Fibroblast of lung (primary cell): ENCODE measurements at regions not wholly inside any gene's neighbourhood (a gene's known extent, or its start where the extent isn't known, plus 50 kb on each side); places are given as distances from the start of the nearest gene placed in this dataset.
A peak's percentile ranks its signal among the peaks of the same experiment; 100 is the strongest.

ENCODE experiments used
- DNase-seq, 2 donors: peaks; one replicate each; pipeline versions ENCODE4 v3.0.0 to v3.0.0-alpha.2; 2010; ENCODE audit warnings: low read depth in 2 of 2
- H2AFZ ChIP-seq: 2 replicates; pipeline ENCODE4 v1.5.1; 2012; ENCODE audit warnings: low read length, control low read depth, inconsistent platforms
- H3K27ac ChIP-seq: 2 replicates; pipeline ENCODE4 v1.5.1; 2011; ENCODE audit warnings: low read length, control low read depth; ENCODE audit not compliant: insufficient read depth
- H3K27me3 ChIP-seq: 2 replicates; pipeline ENCODE4 v1.5.1; 2011; ENCODE audit warnings: mild to moderate bottlenecking, low read length; ENCODE audit not compliant: control insufficient read depth, insufficient read depth
- H3K36me3 ChIP-seq: 2 replicates; pipeline ENCODE4 v1.5.1; 2011; ENCODE audit warnings: low read length; ENCODE audit not compliant: control insufficient read depth, insufficient read depth
- H3K4me1 ChIP-seq: 2 replicates; pipeline ENCODE4 v1.5.1; 2011; ENCODE audit warnings: low read length; ENCODE audit not compliant: control insufficient read depth, insufficient read depth; ENCODE audit errors: extremely low read depth
- H3K4me2 ChIP-seq: 2 replicates; pipeline ENCODE4 v1.5.1; 2011; ENCODE audit warnings: low read length, control low read depth; ENCODE audit not compliant: insufficient read depth; ENCODE audit errors: extremely low read depth
- H3K4me3 ChIP-seq, 4 experiments: fragments of 200-600 bp in 1 of 4; sonication (generic) in 1 of 4; replicated peaks in 1 of 4; 2 replicates each; pipeline ENCODE4 v1.5.1; 2011 to 2016; ENCODE audit warnings: low read length in 4 of 4, low read depth in 3 of 4, mild to moderate bottlenecking in 3 of 4, control low read depth in 2 of 4, inconsistent platforms in 1 of 4, mixed read lengths in 1 of 4; ENCODE audit not compliant: insufficient read depth in 1 of 4; ENCODE audit errors: control extremely low read depth in 1 of 4
- H3K79me2 ChIP-seq: 2 replicates; pipeline ENCODE4 v1.5.1; 2012; ENCODE audit warnings: mild to moderate bottlenecking, low read length, inconsistent platforms; ENCODE audit not compliant: control insufficient read depth, insufficient read depth
- H3K9ac ChIP-seq: 2 replicates; pipeline ENCODE4 v1.5.1; 2011; ENCODE audit warnings: mild to moderate bottlenecking, low read length, control low read depth; ENCODE audit not compliant: insufficient read depth
- H3K9me3 ChIP-seq: 2 replicates; pipeline ENCODE4 v1.5.1; 2012; ENCODE audit warnings: low read depth, low read length; ENCODE audit not compliant: control insufficient read depth, insufficient read depth
- H4K20me1 ChIP-seq: 2 replicates; pipeline ENCODE4 v1.5.1; 2011; ENCODE audit warnings: low read length; ENCODE audit not compliant: control insufficient read depth, insufficient read depth; ENCODE audit errors: extremely low read depth
- CTCF ChIP-seq, 2 donors: IDR thresholded peaks in 1 of 2; conservative IDR thresholded peaks in 1 of 2; 1 replicate in 1 of 2; 2 replicates in 1 of 2; pipeline ENCODE4 v1.5.1; 2011 to 2012; ENCODE audit warnings: low read length in 2 of 2, control low read depth in 1 of 2, inconsistent platforms in 1 of 2, low read depth in 1 of 2, mild to moderate bottlenecking in 1 of 2
- EZH2 ChIP-seq: IDR thresholded peaks from 2 replicates; pipeline ENCODE4 v1.5.1; 2012; ENCODE audit warnings: low read length, control low read depth, mild to moderate bottlenecking; ENCODE audit errors: missing control alignments

GRCh38 chr12:124720004-124720680 is 143.5 kb downstream of the SCARB1 start:
- H3K4me3 ChIP-seq: no peak overlapping the region
- H3K27ac ChIP-seq: no peak overlapping the region
- H3K4me1 ChIP-seq: no peaks in the 10 kb centered on the region
- no peak overlapping the region for H3K9ac ChIP-seq
- no peaks in the 10 kb centered on the region for H3K9me3 ChIP-seq
- no peak overlapping the region for H3K4me2 ChIP-seq
- no peak overlapping the region for H2AFZ ChIP-seq
- H3K79me2 ChIP-seq: no peaks in the 10 kb centered on the region
- no peaks in the 10 kb centered on the region for H4K20me1 ChIP-seq
- no peaks in the 10 kb centered on the region for H3K36me3 ChIP-seq
- no peak for TF ChIP-seq EZH2
- TF ChIP-seq CTCF (conservative IDR thresholded peaks at IDR 0.05 in 1 of 2, IDR thresholded peaks at IDR 0.05 in 1 of 2; ENCODE audit: low read depth in 1 of 2, low read length in 2 of 2): peak in 1 of 2 donors; percentile 45
- peaks cover 4% of the 10 kb centered on the region for H3K27me3 ChIP-seq
- DNase-seq: peak; percentile 43 to 90

GRCh38 chr12:124719231-124719630 is 144.4 kb downstream of the SCARB1 start:
- Histone ChIP-seq H3K4me3 (no peak overlapping the region), H3K4me1 (no peaks in the 10 kb centered on the region), H3K27me3 (peaks cover 4% of the 10 kb centered on the region), H3K36me3 (no peaks in the 10 kb centered on the region), H3K27ac (no peak overlapping the region), H3K9ac (no peak overlapping the region), H4K20me1 (no peaks in the 10 kb centered on the region), H3K4me2 (no peak overlapping the region), H3K79me2 (no peaks in the 10 kb centered on the region), H3K9me3 (no peaks in the 10 kb centered on the region), H2AFZ (no peak overlapping the region)
- no peak for DNase-seq
- TF ChIP-seq EZH2 (no peak), CTCF (conservative IDR thresholded peaks at IDR 0.05 in 1 of 2, IDR thresholded peaks at IDR 0.05 in 1 of 2; ENCODE audit: low read depth in 1 of 2, low read length in 2 of 2) (no peak)

GRCh38 chr12:124718458-124718857 is 145.2 kb downstream of the SCARB1 start:
- Histone ChIP-seq H3K9ac (no peak overlapping the region), H2AFZ (no peak overlapping the region), H3K36me3 (no peaks in the 10 kb centered on the region), H3K79me2 (no peaks in the 10 kb centered on the region), H3K4me1 (no peaks in the 10 kb centered on the region), H4K20me1 (no peaks in the 10 kb centered on the region), H3K4me3 (no peak overlapping the region), H3K27ac (no peak overlapping the region), H3K27me3 (peaks cover 4% of the 10 kb centered on the region), H3K4me2 (no peak overlapping the region), H3K9me3 (no peaks in the 10 kb centered on the region)
- no peak for DNase-seq
- TF ChIP-seq CTCF (conservative IDR thresholded peaks at IDR 0.05 in 1 of 2, IDR thresholded peaks at IDR 0.05 in 1 of 2; ENCODE audit: low read depth in 1 of 2, low read length in 2 of 2) (no peak), EZH2 (no peak)
